Liver (tissue), 3 donors: ENCODE measurements at regions not wholly inside any gene's neighbourhood (a gene's known extent, or its start where the extent isn't known, plus 50 kb on each side); places are given as distances from the start of the nearest gene placed in this dataset.

Source experiments
- ATF3 ChIP-seq: IDR thresholded peaks from 2 replicates; pipeline ENCODE4 v1.6.1; 2016; ENCODE audit warnings: antibody characterized with exemption
- CTCF ChIP-seq: fragments of 150-350 bp; IDR thresholded peaks from 2 replicates; pipeline ENCODE4 v1.5.1; 2017; ENCODE audit warnings: improper control_type of control experiment, low read depth, low read length; ENCODE audit not compliant: missing input control
- FOXA1 ChIP-seq: IDR thresholded peaks from 2 replicates; pipeline ENCODE4 v1.6.1; 2016; ENCODE audit warnings: antibody characterized with exemption
- HNF4G ChIP-seq: IDR thresholded peaks from 2 replicates; pipeline ENCODE4 v1.6.1; 2016; ENCODE audit warnings: antibody characterized with exemption
- JUND ChIP-seq, 2 donors: IDR thresholded peaks; 2 replicates each; pipeline ENCODE4 v1.6.1; 2016; ENCODE audit warnings: antibody characterized with exemption in 2 of 2
- MAX ChIP-seq: IDR thresholded peaks from 2 replicates; pipeline ENCODE4 v1.6.1; 2016; ENCODE audit warnings: antibody characterized with exemption
- RAD21 ChIP-seq, 2 donors: IDR thresholded peaks; 2 replicates each; pipeline ENCODE4 v1.6.1; 2016; ENCODE audit warnings: antibody characterized with exemption in 2 of 2, mild to moderate bottlenecking in 2 of 2
- REST ChIP-seq: IDR thresholded peaks from 2 replicates; pipeline ENCODE4 v1.6.1; 2016; ENCODE audit warnings: antibody characterized with exemption, mild to moderate bottlenecking
- SP1 ChIP-seq: IDR thresholded peaks from 2 replicates; pipeline ENCODE4 v1.6.1; 2018; ENCODE audit warnings: antibody characterized with exemption, mild to moderate bottlenecking
- TAF1 ChIP-seq: conservative IDR thresholded peaks from 2 replicates; pipeline ENCODE4 v1.6.1; 2016; ENCODE audit warnings: antibody characterized with exemption, mild to moderate bottlenecking
- YY1 ChIP-seq: IDR thresholded peaks from 2 replicates; pipeline ENCODE4 v1.6.1; 2016; ENCODE audit warnings: antibody characterized with exemption, mild to moderate bottlenecking
- ZBTB33 ChIP-seq: IDR thresholded peaks from 2 replicates; pipeline ENCODE4 v1.6.1; 2016; ENCODE audit warnings: antibody characterized with exemption
- donor health status: healthy.
- donor health status: healthy.

- TF ChIP-seq CTCF (no peak), REST (no peak), YY1 (no peak), RAD21 (IDR thresholded peaks at IDR 0.05) (no peak), MAX (no peak), ATF3 (no peak), FOXA1 (no peak), HNF4G (no peak), TAF1 (no peak), ZBTB33 (no peak), JUND (IDR thresholded peaks at IDR 0.05) (no peak), SP1 (no peak)
These were observed 285.3 kb downstream of the SOX11 start for GRCh38 chr2:5977477-5977876.
